HG03039 (cell line): ENCODE measurements at regions not wholly inside any gene's neighbourhood (a gene's known extent, or its start where the extent isn't known, plus 50 kb on each side); places are given as distances from the start of the nearest gene placed in this dataset.
"Not testable (repeated sequence)": the region's sequence is repeated elsewhere in the genome, so short reads cannot be mapped to it uniquely, and the experiment has no call there.

Experiments
- ATAC-seq: cut with Tn5 transposase; IDR thresholded peaks from one replicate; pipeline ENCODE4 v1.9.1; 2021; ENCODE audit warnings: mild to moderate bottlenecking, moderate library complexity; ENCODE audit not compliant: unreplicated experiment

GRCh38 chr3:90145094-90145860, 1037.9 kb downstream of the EPHA3 start:
- ATAC-seq, result no peak

GRCh38 chr3:90180096-90180495, 1072.7 kb downstream of the EPHA3 start:
- no peak for ATAC-seq

DNA sequence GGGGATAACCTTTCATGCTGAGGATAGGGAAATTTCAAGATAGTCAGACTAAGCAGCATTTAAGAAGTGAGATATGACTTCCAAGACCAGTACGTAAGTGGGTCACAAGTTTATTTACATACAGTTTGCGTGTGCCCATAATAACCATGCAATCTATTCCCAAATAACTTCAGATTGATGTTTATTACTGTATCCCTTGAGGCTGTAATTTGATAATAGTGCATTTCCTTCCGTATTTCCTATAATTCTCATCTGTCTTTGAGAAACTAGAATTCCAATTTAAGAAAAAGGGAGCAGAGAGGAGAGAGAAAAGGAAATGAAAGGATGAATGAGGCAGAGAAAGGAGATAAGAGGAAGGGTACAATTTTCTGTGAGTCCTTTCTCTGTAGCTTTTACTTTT, 1073.1 kb downstream of the EPHA3 start:
- ATAC-seq, result no peak

DNA sequence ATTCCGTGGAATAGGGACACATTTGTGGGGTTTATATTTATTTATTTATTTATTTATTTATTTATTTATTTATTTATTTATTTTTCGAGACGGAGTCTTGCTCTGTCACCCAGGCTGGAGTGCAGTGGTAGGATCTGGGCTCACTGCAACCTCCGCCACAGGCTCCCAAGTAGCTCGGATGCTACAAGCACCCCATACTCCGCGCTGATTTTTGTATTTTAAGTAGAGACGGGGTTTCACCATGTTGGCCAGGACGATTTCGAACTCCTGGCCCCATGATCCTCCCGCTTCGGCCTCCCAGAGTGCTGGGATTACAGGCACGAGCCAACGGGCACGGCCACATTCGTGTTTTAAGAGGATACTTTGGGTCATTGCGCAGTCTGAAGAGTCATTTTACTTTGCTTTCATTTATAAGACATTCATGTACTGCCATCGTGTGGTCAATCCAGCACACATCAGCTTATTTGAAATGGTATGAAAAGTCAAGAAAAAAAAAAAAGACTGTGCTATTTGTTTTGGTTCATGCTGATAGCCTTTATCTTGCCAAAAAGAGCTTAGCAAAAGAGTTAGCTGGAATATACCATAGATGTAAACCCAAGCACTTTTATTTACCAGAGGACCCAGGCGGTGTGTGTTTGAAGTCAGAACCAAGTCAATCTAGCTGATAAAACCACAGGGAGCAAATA, 1075.0 kb downstream of the EPHA3 start:
- ATAC-seq, result peak; percentile 72

DNA sequence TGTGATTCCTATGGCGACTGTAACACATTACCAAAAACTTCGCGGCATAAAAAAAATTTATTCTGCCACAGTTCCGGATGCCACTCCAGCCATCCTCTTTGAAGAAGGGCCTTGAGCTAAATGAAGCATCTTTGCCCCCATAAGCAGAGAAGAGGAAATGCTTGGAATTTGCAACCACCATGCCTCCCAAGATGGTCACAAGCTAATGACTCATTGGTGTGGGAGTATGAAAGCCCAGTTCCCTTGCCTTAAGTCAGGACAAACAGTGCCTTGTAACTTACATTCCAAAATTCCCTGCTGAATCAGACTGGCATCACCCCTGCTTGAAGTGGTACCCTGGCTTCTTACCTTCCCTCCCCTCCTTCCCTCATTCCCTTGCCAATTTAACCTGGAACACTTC, 1077.4 kb downstream of the EPHA3 start:
- no peak for ATAC-seq

GRCh38 chr3:90197383-90197782, 1090.0 kb downstream of the EPHA3 start:
- ATAC-seq, result not testable (repeated sequence)

DNA sequence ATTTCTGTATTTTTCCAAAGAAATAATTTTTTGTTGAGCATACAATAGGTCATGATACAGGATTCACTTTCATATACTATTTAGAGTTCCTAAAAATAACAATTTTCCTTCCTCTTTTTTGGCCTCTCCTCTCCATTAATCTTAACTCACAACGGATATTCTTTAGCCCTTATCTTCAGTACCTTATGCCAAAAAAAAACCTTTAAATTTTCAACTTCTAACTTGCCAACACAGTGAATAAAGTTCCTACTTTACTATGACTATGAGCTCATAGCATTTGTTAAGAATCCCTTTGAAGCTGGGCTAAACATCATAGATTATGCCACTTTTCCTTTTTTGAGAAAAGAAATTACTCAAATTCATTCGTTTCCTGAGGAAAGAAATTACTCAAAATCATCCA, 1095.5 kb downstream of the EPHA3 start:
- not testable (repeated sequence) for ATAC-seq

DNA sequence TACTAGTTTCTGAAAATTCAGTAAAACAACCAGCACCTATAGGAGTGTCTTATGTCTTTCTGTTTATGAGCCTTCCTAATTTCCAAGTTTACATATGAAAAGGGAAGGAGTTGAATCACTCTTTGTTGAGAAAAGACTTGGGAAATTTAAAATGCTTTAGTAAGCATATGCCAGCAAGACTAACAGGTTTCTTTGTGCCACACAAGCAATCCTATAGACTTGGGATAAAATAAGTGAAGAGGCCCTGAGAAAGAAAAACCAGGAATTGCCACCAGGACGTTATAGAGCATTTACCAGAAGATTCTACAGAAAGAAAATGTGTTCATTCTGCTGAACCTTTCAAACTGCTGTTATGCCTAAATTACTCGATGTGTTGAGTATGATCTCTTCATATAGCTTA, 1099.1 kb downstream of the EPHA3 start:
- not testable (repeated sequence) for ATAC-seq

GRCh38 chr3:90207353-90208097, 1100.1 kb downstream of the EPHA3 start:
- ATAC-seq, result not testable (repeated sequence)

DNA sequence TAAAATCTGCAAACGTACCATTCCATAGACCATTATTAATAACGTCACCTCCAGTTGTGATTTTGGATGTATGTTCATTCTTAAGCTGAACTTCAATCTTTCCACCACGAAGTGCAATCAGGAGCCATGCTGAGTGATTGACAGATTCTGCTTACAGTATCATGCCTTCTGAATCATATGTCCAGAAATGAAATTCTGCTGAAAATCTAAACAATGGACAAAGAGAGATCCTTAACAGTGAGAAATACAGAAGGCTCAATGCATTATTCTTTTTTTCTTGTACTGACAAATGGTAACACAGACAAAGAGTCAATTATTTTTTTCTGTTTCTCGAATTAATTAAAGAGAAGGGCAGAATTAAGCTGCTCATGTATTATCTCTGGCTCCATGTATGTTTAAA, 1114.5 kb downstream of the EPHA3 start:
- no peak for ATAC-seq

- no peak for ATAC-seq
Observed at GRCh38 chr3:90241481-90241880, 1134.1 kb downstream of the EPHA3 start.

- no peak for ATAC-seq
Observed at GRCh38 chr3:90253131-90253530, 1145.7 kb downstream of the EPHA3 start.

DNA sequence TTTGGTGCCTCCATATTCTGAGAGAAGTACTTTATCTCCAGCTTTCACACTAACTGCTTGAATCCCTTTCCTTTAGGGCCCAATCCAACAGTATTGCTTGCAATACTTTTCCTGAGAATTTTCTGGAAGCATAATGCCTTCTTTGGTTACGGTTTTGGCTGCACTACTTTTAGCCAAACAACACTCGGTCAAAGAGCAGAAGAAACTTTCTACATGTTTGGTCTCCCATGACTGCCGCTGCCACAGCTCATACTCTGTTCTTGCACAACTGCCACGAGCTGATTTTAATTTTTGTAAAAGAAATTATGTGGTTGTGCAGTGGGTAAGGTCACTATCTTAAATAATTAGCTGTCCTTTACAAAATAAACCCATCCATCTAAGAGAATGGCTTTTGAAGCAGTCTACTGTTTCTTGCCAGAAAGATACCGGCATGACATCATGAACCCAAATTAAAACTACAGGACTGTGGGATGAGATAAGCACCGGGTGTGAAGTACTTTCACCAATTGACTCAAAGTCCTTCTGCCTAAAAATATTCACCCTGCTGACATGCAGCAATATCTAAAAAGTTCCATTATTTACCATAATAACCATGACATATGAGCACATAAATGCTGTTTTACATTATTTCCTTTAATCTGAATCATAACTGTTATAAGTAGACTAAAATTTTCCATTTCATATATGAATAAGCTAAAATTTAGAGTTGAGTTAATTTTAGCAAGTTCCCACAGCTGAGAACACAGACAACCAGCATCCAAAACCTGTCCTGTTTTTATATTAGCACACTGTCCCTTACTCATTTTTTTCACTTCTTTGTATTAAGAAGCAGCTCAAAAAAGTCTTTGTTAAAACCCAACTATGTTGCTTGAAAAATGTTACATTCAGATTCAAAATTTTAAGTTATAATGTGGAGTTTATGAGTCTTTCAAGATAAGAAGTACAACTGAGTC, 1154.3 kb downstream of the EPHA3 start:
- ATAC-seq, result no peak
